ENCODE measurements at regions not wholly inside any gene's neighbourhood (a gene's known extent, or its start where the extent isn't known, plus 50 kb on each side); places are given as distances from the start of the nearest gene placed in this dataset.

- Histone ChIP-seq H3K36me3 (ENCODE audit: control insufficient read depth, insufficient read depth, low read length) (no peaks in the 10 kb centered on the region), H3K27me3 (ENCODE audit: control insufficient read depth, insufficient read depth, low read length) (no peaks in the 10 kb centered on the region), H3K4me3 (ENCODE audit: low read depth, low read length) (no peak overlapping the region)
- TF ChIP-seq, protein P1, sequence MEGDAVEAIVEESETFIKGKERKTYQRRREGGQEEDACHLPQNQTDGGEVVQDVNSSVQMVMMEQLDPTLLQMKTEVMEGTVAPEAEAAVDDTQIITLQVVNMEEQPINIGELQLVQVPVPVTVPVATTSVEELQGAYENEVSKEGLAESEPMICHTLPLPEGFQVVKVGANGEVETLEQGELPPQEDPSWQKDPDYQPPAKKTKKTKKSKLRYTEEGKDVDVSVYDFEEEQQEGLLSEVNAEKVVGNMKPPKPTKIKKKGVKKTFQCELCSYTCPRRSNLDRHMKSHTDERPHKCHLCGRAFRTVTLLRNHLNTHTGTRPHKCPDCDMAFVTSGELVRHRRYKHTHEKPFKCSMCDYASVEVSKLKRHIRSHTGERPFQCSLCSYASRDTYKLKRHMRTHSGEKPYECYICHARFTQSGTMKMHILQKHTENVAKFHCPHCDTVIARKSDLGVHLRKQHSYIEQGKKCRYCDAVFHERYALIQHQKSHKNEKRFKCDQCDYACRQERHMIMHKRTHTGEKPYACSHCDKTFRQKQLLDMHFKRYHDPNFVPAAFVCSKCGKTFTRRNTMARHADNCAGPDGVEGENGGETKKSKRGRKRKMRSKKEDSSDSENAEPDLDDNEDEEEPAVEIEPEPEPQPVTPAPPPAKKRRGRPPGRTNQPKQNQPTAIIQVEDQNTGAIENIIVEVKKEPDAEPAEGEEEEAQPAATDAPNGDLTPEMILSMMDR (IDR thresholded peaks at IDR 0.05; ENCODE audit: insufficient read depth, low read length, severe bottlenecking), result no peak
- FAIRE-seq (peak; percentile 87), DNase-seq (ENCODE audit: low read depth) (peak; percentile 99)
Measured at GRCh38 chr4:11635342-11635741, 206.6 kb upstream of the HS3ST1 start.

DNA sequence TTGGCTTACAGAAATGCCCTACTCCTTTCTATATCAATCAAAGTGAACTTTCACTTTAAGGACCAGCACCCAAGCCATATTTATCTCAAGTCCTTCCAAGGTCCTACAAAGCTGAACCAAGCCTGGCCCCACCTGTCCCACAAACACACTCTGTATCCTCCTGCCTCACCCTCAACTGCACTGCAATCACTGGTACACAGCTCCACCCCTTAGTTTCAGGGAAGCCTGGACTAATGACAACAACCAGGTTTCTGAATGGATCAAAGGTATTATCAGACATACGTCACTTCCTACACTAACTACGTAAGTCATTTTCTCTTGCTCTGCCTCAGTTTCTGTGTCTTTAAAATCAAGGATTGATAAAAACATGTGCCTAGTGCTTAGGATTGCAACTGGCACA is 205.6 kb upstream of the HS3ST1 start:
- no peaks in the 10 kb centered on the region for H3K27me3 ChIP-seq (ENCODE audit: control insufficient read depth, insufficient read depth, low read length)
- peak; percentile 94 for FAIRE-seq
- no peaks in the 10 kb centered on the region for H3K36me3 ChIP-seq (ENCODE audit: control insufficient read depth, insufficient read depth, low read length)
- DNase-seq (ENCODE audit: low read depth), result peak; percentile 80
- H3K4me3 ChIP-seq (ENCODE audit: low read depth, low read length), result no peak overlapping the region
- TF ChIP-seq, protein P1 (IDR thresholded peaks at IDR 0.05; ENCODE audit: insufficient read depth, low read length, severe bottlenecking), result peak; percentile 22

DNA sequence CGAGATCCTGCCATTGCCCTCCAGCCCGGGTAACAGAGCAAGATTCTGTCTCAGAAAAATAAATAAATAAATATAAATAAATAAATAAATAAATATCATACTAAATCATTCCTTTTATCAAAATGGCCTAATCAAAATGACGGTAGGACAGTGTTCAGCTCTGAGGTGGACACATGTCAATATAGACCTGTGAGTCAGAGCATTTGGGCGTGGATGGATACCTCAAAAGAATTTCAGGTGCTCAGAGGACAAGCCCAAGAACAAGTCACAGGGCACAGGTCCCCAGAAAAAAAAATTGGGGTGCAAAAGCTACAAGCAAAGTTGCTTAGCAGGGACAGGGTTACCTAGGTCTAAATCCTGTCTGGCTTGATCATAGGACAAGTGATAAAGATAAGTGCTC is 204.7 kb upstream of the HS3ST1 start:
- H3K27me3 ChIP-seq (ENCODE audit: control insufficient read depth, insufficient read depth, low read length), result no peaks in the 10 kb centered on the region
- DNase-seq (ENCODE audit: low read depth) (peak; percentile 66), FAIRE-seq (no peak)
- TF ChIP-seq, protein P1 (IDR thresholded peaks at IDR 0.05; ENCODE audit: insufficient read depth, low read length, severe bottlenecking), result no peak
- H3K4me3 ChIP-seq (ENCODE audit: low read depth, low read length), result no peak overlapping the region
- no peaks in the 10 kb centered on the region for H3K36me3 ChIP-seq (ENCODE audit: control insufficient read depth, insufficient read depth, low read length)

GRCh38 chr4:11632483-11632882 is 203.8 kb upstream of the HS3ST1 start:
- TF ChIP-seq, protein P1 (IDR thresholded peaks at IDR 0.05; ENCODE audit: insufficient read depth, low read length, severe bottlenecking), result no peak
- Histone ChIP-seq H3K4me3 (ENCODE audit: low read depth, low read length) (no peak overlapping the region), H3K27me3 (ENCODE audit: control insufficient read depth, insufficient read depth, low read length) (no peaks in the 10 kb centered on the region), H3K36me3 (ENCODE audit: control insufficient read depth, insufficient read depth, low read length) (no peaks in the 10 kb centered on the region)
- FAIRE-seq (peak; percentile 89), DNase-seq (ENCODE audit: low read depth) (peak; percentile 99)

DNA sequence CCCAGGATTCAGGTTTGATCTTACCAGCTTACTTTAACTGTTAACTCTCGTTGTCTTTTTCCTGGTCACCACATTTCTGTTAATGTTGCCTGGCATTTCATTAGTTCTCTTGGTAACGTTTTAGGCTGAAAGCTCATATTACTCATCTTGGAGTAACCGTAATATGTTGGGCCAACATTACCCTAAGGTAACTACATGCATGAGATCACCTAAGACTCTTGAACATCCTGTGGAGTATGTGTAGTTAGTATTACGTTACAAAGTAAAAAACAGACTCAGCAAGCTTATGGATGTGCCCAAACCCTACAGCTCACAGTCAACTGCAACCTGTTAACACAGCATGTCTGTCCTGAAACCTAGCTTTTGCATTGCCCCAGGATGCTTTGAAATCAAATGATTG is 203.3 kb upstream of the HS3ST1 start:
- FAIRE-seq, result peak; percentile 98

DNA sequence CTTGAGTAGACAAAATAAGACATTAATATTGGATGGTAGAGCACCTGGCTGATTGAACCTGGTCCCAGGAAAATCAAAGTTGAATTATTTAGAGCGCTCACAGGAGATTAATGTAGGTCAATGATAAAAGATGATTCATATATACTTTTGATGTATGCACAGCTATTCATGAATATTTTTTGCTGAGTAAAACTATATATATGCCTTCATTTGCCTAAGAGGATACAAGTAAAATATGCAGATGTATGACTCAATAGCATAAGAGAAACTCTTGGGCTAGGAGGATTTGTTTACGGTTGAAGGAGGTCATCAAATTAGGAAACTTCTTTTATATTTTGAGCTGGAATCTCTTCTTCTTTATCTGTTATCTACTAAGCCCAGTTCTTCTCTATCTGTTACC is 202.7 kb upstream of the HS3ST1 start:
- FAIRE-seq (no peak), DNase-seq (ENCODE audit: low read depth) (peak; percentile 97)
- no peak overlapping the region for H3K4me3 ChIP-seq (ENCODE audit: low read depth, low read length)
- no peaks in the 10 kb centered on the region for H3K27me3 ChIP-seq (ENCODE audit: control insufficient read depth, insufficient read depth, low read length)
- TF ChIP-seq, protein P1 (IDR thresholded peaks at IDR 0.05; ENCODE audit: insufficient read depth, low read length, severe bottlenecking), result no peak
- H3K36me3 ChIP-seq (ENCODE audit: control insufficient read depth, insufficient read depth, low read length), result no peaks in the 10 kb centered on the region

More for the DNA sequence above, 203.3 kb upstream of the HS3ST1 start:
- DNase-seq (ENCODE audit: low read depth), result peak; percentile 99
- Histone ChIP-seq H3K4me3 (ENCODE audit: low read depth, low read length) (no peak overlapping the region), H3K36me3 (ENCODE audit: control insufficient read depth, insufficient read depth, low read length) (no peaks in the 10 kb centered on the region), H3K27me3 (ENCODE audit: control insufficient read depth, insufficient read depth, low read length) (no peaks in the 10 kb centered on the region)
- TF ChIP-seq, protein P1 (IDR thresholded peaks at IDR 0.05; ENCODE audit: insufficient read depth, low read length, severe bottlenecking), result no peak

Data from bronchial epithelial cell (primary cell).